HEK293T (cell line): ENCODE measurements at regions not wholly inside any gene's neighbourhood (a gene's known extent, or its start where the extent isn't known, plus 50 kb on each side); places are given as distances from the start of the nearest gene placed in this dataset.

ENCODE experiments used
- CTCF ChIA-PET: fragments of 350-600 bp; formaldehyde crosslinking; extraction: SDS; loops from one replicate; lab custom pipeline; 2021; ENCODE audit warnings: antibody characterized with exemption, inconsistent platforms; lab: Yijun Ruan, JAX
- POLR2A ChIA-PET: fragments of 350-600 bp; formaldehyde crosslinking; extraction: SDS; loops from one replicate; lab custom pipeline; 2020; ENCODE audit warnings: antibody characterized with exemption, inconsistent platforms; lab: Yijun Ruan, JAX
- DNase-seq: peaks from one replicate; pipeline ENCODE4 v3.0.0; 2012; ENCODE audit warnings: mixed read lengths; ENCODE audit errors: extremely low spot score
- ARNT ChIP-seq: fragments of 450-650 bp; IDR thresholded peaks from 2 replicates; pipeline ENCODE4 v1.6.1; 2017; ENCODE audit warnings: mild to moderate bottlenecking
- BHLHE40 ChIP-seq: fragments of 450-650 bp; IDR thresholded peaks from 2 replicates; pipeline ENCODE4 v1.6.1; 2016; ENCODE audit warnings: mild to moderate bottlenecking, moderate library complexity, borderline replicate concordance
- CTBP1 ChIP-seq: fragments of 450-650 bp; IDR thresholded peaks from 2 replicates; pipeline ENCODE4 v1.6.1; 2016; ENCODE audit warnings: borderline replicate concordance
- ELF4 ChIP-seq: fragments of 450-650 bp; IDR thresholded peaks from 2 replicates; pipeline ENCODE4 v1.6.1; 2017; ENCODE audit warnings: antibody characterized with exemption
- FOXA1 ChIP-seq: fragments of 450-650 bp; IDR thresholded peaks from 2 replicates; pipeline ENCODE4 v1.6.1; 2016; ENCODE audit warnings: mild to moderate bottlenecking
- FOXK2 ChIP-seq: fragments of 450-650 bp; IDR thresholded peaks from 2 replicates; pipeline ENCODE4 v1.6.1; 2016; ENCODE audit warnings: mild to moderate bottlenecking
- FOXM1 ChIP-seq: fragments of 450-650 bp; IDR thresholded peaks from 2 replicates; pipeline ENCODE4 v1.6.1; 2017; ENCODE audit warnings: mild to moderate bottlenecking, borderline replicate concordance
- HDGF ChIP-seq: fragments of 450-650 bp; IDR thresholded peaks from 2 replicates; pipeline ENCODE4 v1.6.1; 2017; ENCODE audit warnings: antibody characterized with exemption, borderline replicate concordance
- L3MBTL2 ChIP-seq: fragments of 450-650 bp; conservative IDR thresholded peaks from 2 replicates; pipeline ENCODE4 v1.6.1; 2016; ENCODE audit warnings: mild to moderate bottlenecking
- LEF1 ChIP-seq: fragments of 450-650 bp; IDR thresholded peaks from 2 replicates; pipeline ENCODE4 v1.6.1; 2017; ENCODE audit warnings: mild to moderate bottlenecking, borderline replicate concordance
- NFRKB ChIP-seq: fragments of 450-650 bp; IDR thresholded peaks from 2 replicates; pipeline ENCODE4 v1.6.1; 2016; ENCODE audit warnings: mild to moderate bottlenecking, moderate library complexity
- PKNOX1 ChIP-seq: fragments of 450-650 bp; IDR thresholded peaks from 2 replicates; pipeline ENCODE4 v1.6.1; 2016
- SP1 ChIP-seq: fragments of 450-650 bp; IDR thresholded peaks from 2 replicates; pipeline ENCODE4 v1.6.1; 2017
- SUZ12 ChIP-seq: fragments of 450-650 bp; IDR thresholded peaks from 2 replicates; pipeline ENCODE4 v1.6.1; 2016; ENCODE audit warnings: mild to moderate bottlenecking
- TARDBP ChIP-seq: fragments of 450-650 bp; IDR thresholded peaks from 2 replicates; pipeline ENCODE4 v1.6.1; 2016
- ZNF384 ChIP-seq: fragments of 450-650 bp; IDR thresholded peaks from 2 replicates; pipeline ENCODE4 v1.6.1; 2016

- DNase-seq, result no peak
- CTCF ChIA-PET, result no interaction called here
- POLR2A ChIA-PET, result no interaction called here
- no peak for TF ChIP-seq FOXA1
- TF ChIP-seq FOXM1, result no peak
- no peak for TF ChIP-seq BHLHE40
- TF ChIP-seq CTBP1, result no peak
- TF ChIP-seq HDGF, result no peak
- no peak for TF ChIP-seq ARNT
- TF ChIP-seq LEF1, result no peak
- TF ChIP-seq PKNOX1, result no peak
- no peak for TF ChIP-seq TARDBP
- TF ChIP-seq NFRKB, result no peak
- TF ChIP-seq ZNF384, result no peak
- no peak for TF ChIP-seq ELF4
These were observed 184.6 kb upstream of the NBEA start for GRCh38 chr13:34757441-34757840.

- DNase-seq, result no peak
- no peak for TF ChIP-seq NFRKB
- no peak for TF ChIP-seq BHLHE40
- TF ChIP-seq SUZ12, result no peak
- TF ChIP-seq ELF4, result no peak
- TF ChIP-seq HDGF, result no peak
- no peak for TF ChIP-seq FOXA1
- no peak for TF ChIP-seq L3MBTL2
- CTCF ChIA-PET, result no interaction called here
- POLR2A ChIA-PET, result no interaction called here
These were observed 183.4 kb upstream of the NBEA start for GRCh38 chr13:34758628-34759027.

- no peak for DNase-seq
- ChIA-PET POLR2A (no interaction called here), CTCF (no interaction called here)
- TF ChIP-seq L3MBTL2 (no peak), FOXA1 (no peak), NFRKB (no peak), ELF4 (no peak), FOXK2 (no peak), SUZ12 (no peak), BHLHE40 (no peak), LEF1 (no peak), HDGF (no peak), TARDBP (no peak), SP1 (no peak), ZNF384 (no peak), CTBP1 (no peak), PKNOX1 (no peak)
These were observed 179.8 kb upstream of the NBEA start for GRCh38 chr13:34762312-34762711.

- CTCF ChIA-PET, result no interaction called here
- DNase-seq, result no peak
- POLR2A ChIA-PET, result no interaction called here
- TF ChIP-seq BHLHE40 (no peak), PKNOX1 (no peak), ZNF384 (no peak), FOXM1 (no peak), CTBP1 (no peak), TARDBP (no peak), ARNT (no peak), FOXA1 (no peak), SP1 (no peak)
These were observed 177.8 kb upstream of the NBEA start for GRCh38 chr13:34764246-34764645.

GRCh38 chr13:34765446-34766180 lies 176.5 kb upstream of the NBEA start:
- ChIA-PET CTCF (no interaction called here), POLR2A (no interaction called here)
- TF ChIP-seq FOXK2 (no peak), CTBP1 (no peak), FOXM1 (no peak), HDGF (no peak), ZNF384 (no peak), SUZ12 (no peak), BHLHE40 (no peak), SP1 (no peak), ELF4 (no peak), NFRKB (no peak), FOXA1 (no peak), TARDBP (no peak), PKNOX1 (no peak), L3MBTL2 (no peak), LEF1 (no peak), ARNT (no peak)
- no peak for DNase-seq
